HepG2 (cell line): ENCODE measurements at regions not wholly inside any gene's neighbourhood (a gene's known extent, or its start where the extent isn't known, plus 50 kb on each side); places are given as distances from the start of the nearest gene placed in this dataset.

Experiments used
- MAX ChIP-seq: IDR thresholded peaks from 2 replicates; pipeline ENCODE4 v1.6.1; 2012; ENCODE audit warnings: inconsistent platforms
- NR2F6 ChIP-seq, 2 experiments: IDR thresholded peaks; 2 replicates each; pipeline ENCODE4 v1.6.1; 2016; ENCODE audit warnings: antibody characterized with exemption in 1 of 2, mild to moderate bottlenecking in 1 of 2
- REST ChIP-seq, 2 experiments: IDR thresholded peaks; 2 replicates each; pipeline ENCODE4 v1.6.1; 2011 to 2012; ENCODE audit warnings: low read length in 2 of 2, borderline replicate concordance in 1 of 2, low read depth in 1 of 2, mild to moderate bottlenecking in 1 of 2, moderate library complexity in 1 of 2

DNA sequence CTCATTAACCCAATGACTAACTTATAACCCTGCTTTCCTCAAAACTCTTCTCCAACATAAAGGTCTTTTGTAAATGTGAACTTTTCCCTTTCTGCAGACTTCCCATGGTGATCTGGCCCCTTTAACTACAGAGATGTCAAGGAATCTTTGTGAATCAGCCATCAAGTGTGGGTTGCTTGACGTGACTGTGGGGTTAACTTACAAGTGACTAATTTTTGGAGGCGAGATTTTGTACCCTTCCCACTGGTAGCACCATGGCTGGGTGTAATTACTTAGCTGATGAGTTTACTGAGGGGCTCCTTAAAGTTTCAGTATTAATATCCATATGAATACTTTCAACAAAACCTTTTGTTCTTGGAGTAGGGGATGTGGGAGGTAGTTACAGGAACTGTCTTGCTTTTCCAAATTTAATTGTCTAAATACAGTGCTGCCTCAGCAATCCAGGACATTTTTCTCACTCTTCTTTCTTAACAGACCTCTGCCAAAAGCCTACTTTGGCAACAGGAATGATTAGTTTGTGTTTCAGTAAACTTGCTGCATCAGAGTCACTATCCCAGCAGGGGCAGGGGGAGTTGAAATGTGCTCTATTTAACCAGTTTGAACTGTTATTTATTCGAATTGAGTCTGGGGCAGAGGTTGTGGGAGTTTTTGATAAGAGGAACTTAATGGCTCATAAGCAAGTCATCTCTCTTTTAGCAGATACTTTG is 217.3 kb upstream of the FGGY start:
- TF ChIP-seq REST (IDR thresholded peaks at IDR 0.05; ENCODE audit: borderline replicate concordance in 1 of 2, low read depth in 1 of 2, low read length in 2 of 2) (no peak), NR2F6 (IDR thresholded peaks at IDR 0.05) (no peak), NR2F6 (CRISPR knock-in tag; IDR thresholded peaks at IDR 0.05) (no peak), MAX (no peak)
